Psoas muscle (tissue), 7 donors: ENCODE measurements at regions not wholly inside any gene's neighbourhood (a gene's known extent, or its start where the extent isn't known, plus 50 kb on each side); places are given as distances from the start of the nearest gene placed in this dataset.

Source experiments
- ATAC-seq, 4 donors: fragments of 200-7000 bp; cut with Tn5 transposase; one replicate each; pipeline ENCODE4 v1.9.1; 2020; ENCODE audit warnings: moderate library complexity in 3 of 4, mild to moderate bottlenecking in 2 of 4
- DNase-seq, 2 donors: peaks; one replicate each; pipeline ENCODE4 v3.0.0-alpha.2; 2020
- H3K27ac ChIP-seq: fragments of 200-600 bp; one replicate; pipeline ENCODE4 v1.8.0; 2022
- H3K27me3 ChIP-seq, 3 donors: fragments of 200-600 bp in 1 of 3; one replicate each; pipeline versions ENCODE4 v1.6.1 to v1.8.0; 2013 to 2022; ENCODE audit warnings: low read length in 2 of 3, mild to moderate bottlenecking in 2 of 3, moderate library complexity in 1 of 3; ENCODE audit not compliant: insufficient read depth in 3 of 3
- H3K36me3 ChIP-seq, 2 donors: fragments of 200-600 bp in 1 of 2; one replicate each; pipeline versions ENCODE4 v1.6.1 to v1.8.0; 2013 to 2022; ENCODE audit warnings: low read depth in 1 of 2, mild to moderate bottlenecking in 1 of 2, moderate library complexity in 1 of 2; ENCODE audit not compliant: insufficient read depth in 1 of 2
- H3K4me1 ChIP-seq: fragments of 200-600 bp; one replicate; pipeline ENCODE4 v1.8.0; 2022
- H3K4me3 ChIP-seq: fragments of 200-600 bp; one replicate; pipeline ENCODE4 v1.8.0; 2022; ENCODE audit warnings: mild to moderate bottlenecking
- H3K9me3 ChIP-seq: fragments of 200-600 bp; one replicate; pipeline ENCODE4 v1.8.0; 2022
- WGBS, 3 donors: extraction: QIAGEN DNeasy Blood & Tissue Kit; methylation state at CpG; one replicate each; pipeline versions ENCODE4 v1.1.6 to v1.1.7; 2013; 5-methylcytosine and 5-hydroxymethylcytosine counted together
- intact Hi-C, 2 donors: fragments of 100-400 bp; cut with DNase I; formaldehyde crosslinking; loops; one replicate each; pipeline versions ENCODE4 v1.11.0 to v1.14.2; 2022
- TF ChIP-seq, protein P1 (sequence below): fragments of 200-600 bp; IDR thresholded peaks from one replicate; pipeline ENCODE4 v1.8.0; 2022; ENCODE audit warnings: antibody characterized with exemption
- donor health status: healthy with polysubstance abuse.
- donor health status: DM: no; HTN: no; CAD: no; lungs with moderate emphysema.
- donor health status: Bipolar disorder and iron deficiency.
- donor health status: healthy.
- donor health status: DM: yes; HTN: yes; CAD: no.
- donor health status: DM: no; HTN: no; CAD: no.
- donor health status: DM: yes; HTN: yes; CAD: no.

DNA sequence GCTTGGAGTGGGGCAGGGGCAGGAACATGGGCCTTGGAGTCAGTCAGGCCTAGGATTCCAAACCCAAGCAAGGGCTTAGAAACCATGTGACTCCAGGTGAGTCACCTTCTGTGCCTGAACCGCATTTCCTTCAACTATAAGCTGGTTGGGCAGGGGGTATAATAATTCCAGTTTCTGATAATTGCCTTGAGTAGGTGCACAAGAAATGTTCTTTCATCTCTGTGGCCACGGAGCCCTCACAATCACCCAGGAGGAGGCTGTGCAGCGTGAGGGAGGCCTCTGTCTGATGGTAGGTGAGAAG lies 112.1 kb upstream of the HAAO start:
- ATAC-seq (no peak), DNase-seq (no peak)
- H3K9me3 ChIP-seq = no peaks in the 10 kb centered on the region
- no peaks in the 10 kb centered on the region for H3K27me3 ChIP-seq
- no peaks in the 10 kb centered on the region for H3K36me3 ChIP-seq
- TF ChIP-seq, protein P1, sequence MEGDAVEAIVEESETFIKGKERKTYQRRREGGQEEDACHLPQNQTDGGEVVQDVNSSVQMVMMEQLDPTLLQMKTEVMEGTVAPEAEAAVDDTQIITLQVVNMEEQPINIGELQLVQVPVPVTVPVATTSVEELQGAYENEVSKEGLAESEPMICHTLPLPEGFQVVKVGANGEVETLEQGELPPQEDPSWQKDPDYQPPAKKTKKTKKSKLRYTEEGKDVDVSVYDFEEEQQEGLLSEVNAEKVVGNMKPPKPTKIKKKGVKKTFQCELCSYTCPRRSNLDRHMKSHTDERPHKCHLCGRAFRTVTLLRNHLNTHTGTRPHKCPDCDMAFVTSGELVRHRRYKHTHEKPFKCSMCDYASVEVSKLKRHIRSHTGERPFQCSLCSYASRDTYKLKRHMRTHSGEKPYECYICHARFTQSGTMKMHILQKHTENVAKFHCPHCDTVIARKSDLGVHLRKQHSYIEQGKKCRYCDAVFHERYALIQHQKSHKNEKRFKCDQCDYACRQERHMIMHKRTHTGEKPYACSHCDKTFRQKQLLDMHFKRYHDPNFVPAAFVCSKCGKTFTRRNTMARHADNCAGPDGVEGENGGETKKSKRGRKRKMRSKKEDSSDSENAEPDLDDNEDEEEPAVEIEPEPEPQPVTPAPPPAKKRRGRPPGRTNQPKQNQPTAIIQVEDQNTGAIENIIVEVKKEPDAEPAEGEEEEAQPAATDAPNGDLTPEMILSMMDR = no peak
- no peak overlapping the region for H3K4me3 ChIP-seq
- 90 to 94% (median 92%) methylated on average over 3 of the region's 3 CpGs for WGBS, 3 donors
- H3K27ac ChIP-seq = no peak overlapping the region
- intact Hi-C loops = loop anchor here in 1 of 2 donors (5.0 kb wide), 1 partner anchor 37 kb away; no protein-coding TSS in a partner anchor
- H3K4me1 ChIP-seq = peaks cover 17% of the 10 kb centered on the region

DNA sequence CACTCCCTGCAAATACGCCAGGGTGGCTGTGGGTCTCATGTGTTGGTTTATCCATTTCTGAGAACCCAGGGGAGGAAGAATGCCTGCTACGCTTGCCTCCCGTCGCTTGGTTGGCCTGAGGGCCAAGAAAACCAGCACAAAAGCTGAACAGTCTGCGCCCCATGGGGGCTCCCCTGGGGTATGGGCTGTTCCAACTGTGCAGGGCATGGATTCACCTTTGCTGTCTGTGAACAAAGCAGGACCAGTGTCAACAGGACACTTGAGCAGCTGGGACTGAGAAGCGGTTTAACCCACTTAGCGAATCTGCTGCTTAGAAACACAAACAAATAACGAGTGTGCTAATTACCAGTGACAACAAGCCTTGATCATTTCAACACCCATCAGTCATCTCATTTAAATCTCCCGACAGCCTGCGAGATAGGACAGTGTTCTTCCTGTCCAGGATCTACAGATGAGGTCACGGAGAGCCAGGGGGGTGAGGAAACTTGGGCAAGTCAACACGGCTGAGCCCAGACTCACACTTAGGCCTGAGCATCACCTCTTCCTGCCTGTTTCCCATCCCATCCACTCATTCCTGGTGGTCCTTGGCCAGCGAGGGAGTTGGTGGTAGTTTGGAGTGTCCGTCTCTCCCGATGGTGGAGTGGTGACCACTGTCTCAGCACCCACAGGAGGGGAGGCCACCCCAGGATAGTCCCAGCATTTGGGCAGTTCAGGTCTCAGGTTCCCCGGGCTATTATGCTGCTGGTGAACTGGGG lies 111.6 kb upstream of the HAAO start:
- Histone ChIP-seq H3K27ac (no peak overlapping the region), H3K4me3 (no peak overlapping the region), H3K9me3 (no peaks in the 10 kb centered on the region), H3K27me3 (no peaks in the 10 kb centered on the region), H3K36me3 (no peaks in the 10 kb centered on the region), H3K4me1 (peaks cover 17% of the 10 kb centered on the region)
- DNase-seq = no peak
- WGBS, 3 donors = 63 to 68% (median 63%) methylated on average over 16 of the region's 16 CpGs
- TF ChIP-seq, protein P1 = no peak
- intact Hi-C loops = loop anchor here in 1 of 2 donors (5.0 kb wide), 1 partner anchor 37 kb away; no protein-coding TSS in a partner anchor
- ATAC-seq = no peak

DNA sequence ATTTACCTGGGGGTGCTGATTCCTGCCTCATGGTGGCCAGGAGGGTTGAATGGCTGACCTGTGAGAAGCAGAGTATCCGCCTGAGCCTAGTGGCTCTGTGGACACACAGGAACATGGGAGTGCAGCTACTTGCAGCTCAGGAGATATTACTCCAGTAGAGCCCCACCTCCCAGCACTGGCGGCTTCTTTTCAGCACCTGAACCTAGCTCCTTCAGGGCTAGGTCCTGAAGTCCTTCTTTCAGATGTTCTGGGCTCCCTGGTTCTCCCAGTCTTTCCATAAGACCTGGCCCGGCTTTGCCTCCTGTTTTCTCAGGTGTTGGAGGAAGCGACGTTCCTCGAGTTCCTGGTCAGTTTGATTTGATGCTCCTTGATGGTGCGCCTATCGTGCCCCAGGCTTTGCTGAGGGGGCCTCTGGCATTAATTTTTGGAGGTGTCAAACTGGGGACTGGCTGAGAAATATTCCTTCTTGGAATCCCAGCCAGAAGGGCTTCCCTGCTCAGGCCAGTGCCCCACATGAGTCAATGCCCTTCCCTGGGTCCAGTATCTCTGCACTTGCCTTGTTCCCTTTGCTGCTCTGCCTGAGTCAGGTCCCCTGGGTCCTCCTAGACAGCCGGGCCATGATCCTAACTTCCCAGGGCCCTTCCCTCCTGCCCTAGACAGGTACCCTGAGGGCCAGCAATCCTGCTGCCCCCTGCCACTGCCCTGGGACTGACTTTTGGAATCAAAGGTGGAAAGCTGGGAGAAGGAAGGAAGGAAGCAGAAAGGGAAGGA lies 110.7 kb upstream of the HAAO start:
- TF ChIP-seq, protein P1 = no peak
- ATAC-seq (no peak), DNase-seq (no peak)
- Histone ChIP-seq H3K27ac (no peak overlapping the region), H3K27me3 (no peaks in the 10 kb centered on the region), H3K4me1 (peaks cover 17% of the 10 kb centered on the region), H3K9me3 (no peaks in the 10 kb centered on the region), H3K36me3 (no peaks in the 10 kb centered on the region), H3K4me3 (no peak overlapping the region)
- intact Hi-C loops = loop anchor here in 1 of 2 donors (5.0 kb wide), 1 partner anchor 36 kb away; no protein-coding TSS in a partner anchor
- WGBS, 3 donors = 76 to 86% (median 78%) methylated on average over 9 of the region's 9 CpGs

DNA sequence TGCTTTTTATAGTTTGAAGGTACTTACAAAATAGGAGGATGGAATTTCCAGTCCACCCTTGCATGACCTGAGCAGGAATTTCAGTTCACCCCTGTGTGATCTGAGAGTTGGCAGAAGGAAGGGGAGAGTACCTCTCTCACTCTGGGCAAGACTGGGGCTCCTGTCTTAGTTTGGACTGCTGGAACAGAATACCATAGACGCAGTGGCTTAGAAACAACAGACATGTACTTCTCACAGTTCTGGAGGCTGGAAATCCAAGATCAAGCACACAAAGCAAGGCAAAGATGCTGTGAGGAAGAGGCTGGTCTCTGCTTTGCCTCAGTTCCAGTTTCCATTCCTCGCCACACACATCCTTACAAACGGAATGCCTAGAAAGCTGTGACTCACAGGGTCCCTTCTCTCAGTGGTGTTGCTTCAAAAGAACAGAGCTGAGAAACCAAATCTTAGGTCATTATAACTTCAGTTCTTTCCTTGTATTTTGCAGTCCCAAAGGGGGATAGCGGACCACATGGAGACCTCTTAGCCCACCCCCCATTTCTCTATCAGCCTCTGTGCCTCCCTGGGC lies 108.8 kb upstream of the HAAO start:
- Histone ChIP-seq H3K9me3 (no peaks in the 10 kb centered on the region), H3K4me3 (no peak overlapping the region), H3K36me3 (no peaks in the 10 kb centered on the region), H3K27ac (no peak overlapping the region), H3K4me1 (peaks cover 12% of the 10 kb centered on the region), H3K27me3 (no peaks in the 10 kb centered on the region)
- WGBS, 3 donors = 70 to 75% (median 72%) methylated on average over 4 of the region's 4 CpGs
- intact Hi-C loops = loop anchor here in 1 of 2 donors (5.0 kb wide), 1 partner anchor 34 kb away; no protein-coding TSS in a partner anchor
- ATAC-seq (no peak), DNase-seq (no peak)
- TF ChIP-seq, protein P1 = no peak
